ENCODE measurements at regions not wholly inside any gene's neighbourhood (a gene's known extent, or its start where the extent isn't known, plus 50 kb on each side); places are given as distances from the start of the nearest gene placed in this dataset.

GRCh38 chr13:50400035-50400726 lies 384.9 kb downstream of the KCNRG start:
- DNase-seq, result no peak

GRCh38 chr13:50401049-50401505 lies 385.8 kb downstream of the KCNRG start:
- DNase-seq, result no peak

GRCh38 chr13:50401721-50402465 lies 386.6 kb downstream of the KCNRG start:
- no peak for DNase-seq

GRCh38 chr13:50403311-50403710 lies 388.1 kb downstream of the KCNRG start:
- no peak for DNase-seq

GRCh38 chr13:50404116-50404515 lies 388.9 kb downstream of the KCNRG start:
- no peak for DNase-seq

- DNase-seq, result no peak
Measured at GRCh38 chr13:50404769-50405168, 389.5 kb downstream of the KCNRG start.

GRCh38 chr13:50406831-50407230 lies 391.6 kb downstream of the KCNRG start:
- no peak for DNase-seq

- no peak for DNase-seq
Measured at GRCh38 chr13:50408068-50408467, 392.8 kb downstream of the KCNRG start.

GRCh38 chr13:50409220-50409619 lies 394.0 kb downstream of the KCNRG start:
- no peak for DNase-seq

GRCh38 chr13:50410921-50411746 lies 395.9 kb downstream of the KCNRG start:
- DNase-seq, result no peak

- DNase-seq, result no peak
Measured at GRCh38 chr13:50412046-50412617, 396.9 kb downstream of the KCNRG start.

GRCh38 chr13:50414640-50415039 lies 399.4 kb downstream of the KCNRG start:
- no peak for DNase-seq

- DNase-seq, result no peak
Measured at GRCh38 chr13:50415428-50415827, 400.2 kb downstream of the KCNRG start.

- DNase-seq, result no peak
Measured at GRCh38 chr13:50417597-50417996, 402.4 kb downstream of the KCNRG start.

- no peak for DNase-seq
Measured at GRCh38 chr13:50419331-50419865, 404.2 kb downstream of the KCNRG start.

- no peak for DNase-seq
Measured at GRCh38 chr13:50419896-50420295, 404.7 kb downstream of the KCNRG start.

- DNase-seq, result no peak
Measured at GRCh38 chr13:50420718-50421472, 405.7 kb downstream of the KCNRG start.

- DNase-seq, result no peak
Measured at GRCh38 chr13:50421473-50422130, 406.4 kb downstream of the KCNRG start.

- no peak for DNase-seq
Measured at GRCh38 chr13:50422181-50423148, 407.2 kb downstream of the KCNRG start.

- DNase-seq, result no peak
Measured at GRCh38 chr13:50424993-50425392, 409.7 kb downstream of the KCNRG start.

Measured in NCI-H1930 (cell line).